Stomach (tissue), 4 donors: ENCODE measurements at regions not wholly inside any gene's neighbourhood (a gene's known extent, or its start where the extent isn't known, plus 50 kb on each side); places are given as distances from the start of the nearest gene placed in this dataset.

Experiments
- EP300 ChIP-seq: sonication (generic); formaldehyde crosslinking; IDR thresholded peaks from one replicate; pipeline ENCODE4 v1.6.1; 2017; ENCODE audit warnings: antibody characterized with exemption
- POLR2A ChIP-seq, 4 donors: fragments of 450-650 bp; IDR thresholded peaks; one replicate each; pipeline ENCODE4 v1.6.1; 2016; ENCODE audit warnings: antibody characterized with exemption in 4 of 4, control low read depth in 2 of 4, mild to moderate bottlenecking in 1 of 4, moderate library complexity in 1 of 4
- TF ChIP-seq, protein P1 (sequence below), 7 experiments: fragments of 450-650 bp in 4 of 7; fragments of 200-600 bp in 3 of 7; sonication (generic) in 3 of 7; IDR thresholded peaks; one replicate each; pipeline ENCODE4 v1.5.1; 2016 to 2019; ENCODE audit warnings: antibody characterized with exemption in 7 of 7, control low read depth in 2 of 7, mild to moderate bottlenecking in 1 of 7

DNA sequence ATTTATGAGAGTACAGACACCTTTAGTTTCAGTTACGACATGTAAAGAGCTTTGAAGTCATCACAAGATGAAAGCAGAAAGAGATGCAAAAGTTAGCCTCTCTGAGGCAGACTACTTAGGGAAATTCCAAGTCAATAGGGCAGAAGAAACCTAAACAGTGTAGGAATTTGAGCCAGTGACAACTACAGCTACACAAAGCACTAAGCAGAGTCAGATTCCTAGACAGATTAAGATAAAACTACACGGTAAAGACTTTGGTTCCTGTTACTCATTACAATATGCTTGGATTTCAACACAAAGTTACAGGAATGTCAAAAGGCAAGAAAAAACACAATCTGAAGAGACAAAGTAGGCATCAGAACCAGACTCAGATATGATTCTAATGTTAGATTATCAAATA lies 1302.3 kb downstream of the FSCB start:
- TF ChIP-seq, protein P1, sequence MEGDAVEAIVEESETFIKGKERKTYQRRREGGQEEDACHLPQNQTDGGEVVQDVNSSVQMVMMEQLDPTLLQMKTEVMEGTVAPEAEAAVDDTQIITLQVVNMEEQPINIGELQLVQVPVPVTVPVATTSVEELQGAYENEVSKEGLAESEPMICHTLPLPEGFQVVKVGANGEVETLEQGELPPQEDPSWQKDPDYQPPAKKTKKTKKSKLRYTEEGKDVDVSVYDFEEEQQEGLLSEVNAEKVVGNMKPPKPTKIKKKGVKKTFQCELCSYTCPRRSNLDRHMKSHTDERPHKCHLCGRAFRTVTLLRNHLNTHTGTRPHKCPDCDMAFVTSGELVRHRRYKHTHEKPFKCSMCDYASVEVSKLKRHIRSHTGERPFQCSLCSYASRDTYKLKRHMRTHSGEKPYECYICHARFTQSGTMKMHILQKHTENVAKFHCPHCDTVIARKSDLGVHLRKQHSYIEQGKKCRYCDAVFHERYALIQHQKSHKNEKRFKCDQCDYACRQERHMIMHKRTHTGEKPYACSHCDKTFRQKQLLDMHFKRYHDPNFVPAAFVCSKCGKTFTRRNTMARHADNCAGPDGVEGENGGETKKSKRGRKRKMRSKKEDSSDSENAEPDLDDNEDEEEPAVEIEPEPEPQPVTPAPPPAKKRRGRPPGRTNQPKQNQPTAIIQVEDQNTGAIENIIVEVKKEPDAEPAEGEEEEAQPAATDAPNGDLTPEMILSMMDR (IDR thresholded peaks at IDR 0.05) = no peak
- no peak for TF ChIP-seq POLR2A (IDR thresholded peaks at IDR 0.05)
- TF ChIP-seq EP300 = no peak
